G401 (cell line): ENCODE measurements at regions not wholly inside any gene's neighbourhood (a gene's known extent, or its start where the extent isn't known, plus 50 kb on each side); places are given as distances from the start of the nearest gene placed in this dataset.
"Not testable (repeated sequence)": the region's sequence is repeated elsewhere in the genome, so short reads cannot be mapped to it uniquely, and the experiment has no call there.

Source experiments
- DNase-seq: peaks from one replicate; pipeline ENCODE4 v3.0.0-alpha.2; 2015; ENCODE audit warnings: low spot score
- in situ Hi-C: cut with HindIII; loops from 2 replicates; pipeline ENCODE4 v1.10.0; 2016; ENCODE audit warnings: low sequenced_read_pairs, mixed read lengths

GRCh38 chr4:71081192-71081591 lies 87.7 kb downstream of the DCK start:
- DNase-seq: no peak
- in situ Hi-C loops: no loop called here

- in situ Hi-C loops: no loop called here
- peak; percentile 78 for DNase-seq
Observed at GRCh38 chr4:71093745-71094144, 100.3 kb downstream of the DCK start.

- in situ Hi-C loops: no loop called here
- peak; percentile 51 for DNase-seq
Observed at GRCh38 chr4:71094201-71094600, 100.8 kb downstream of the DCK start.

- DNase-seq: peak; percentile 83
- in situ Hi-C loops: no loop called here
Observed at GRCh38 chr4:71095141-71095540, 101.7 kb downstream of the DCK start.

GRCh38 chr4:71095545-71095944 lies 102.1 kb downstream of the DCK start:
- in situ Hi-C loops: no loop called here
- no peak for DNase-seq

GRCh38 chr4:71107726-71108125 lies 114.3 kb downstream of the DCK start:
- DNase-seq: no peak
- in situ Hi-C loops: no loop called here

GRCh38 chr4:71110499-71110898 lies 117.0 kb downstream of the DCK start:
- in situ Hi-C loops: no loop called here

GRCh38 chr4:71111133-71111532 lies 117.7 kb downstream of the DCK start:
- DNase-seq, in situ Hi-C loops: not testable (repeated sequence)

More at GRCh38 chr4:71110499-71110898, 117.0 kb downstream of the DCK start:
- no peak for DNase-seq

- in situ Hi-C loops: no loop called here
- no peak for DNase-seq
Observed at GRCh38 chr4:71113294-71113693, 119.8 kb downstream of the DCK start.

- no peak for DNase-seq
- in situ Hi-C loops: no loop called here
Observed at GRCh38 chr4:71120831-71121524, 127.5 kb downstream of the DCK start.

GRCh38 chr4:71123951-71124350 lies 130.5 kb downstream of the DCK start:
- no peak for DNase-seq
- in situ Hi-C loops: no loop called here

- in situ Hi-C loops: no loop called here
- DNase-seq: no peak
Observed at GRCh38 chr4:71125137-71125536, 131.7 kb downstream of the DCK start.

- in situ Hi-C loops: no loop called here
- no peak for DNase-seq
Observed at GRCh38 chr4:71126719-71127118, 133.3 kb downstream of the DCK start.

- in situ Hi-C loops: no loop called here
- DNase-seq: peak; percentile 57
Observed at GRCh38 chr4:71130827-71131603, 137.6 kb downstream of the DCK start.

GRCh38 chr4:71132486-71132885 lies 139.0 kb downstream of the DCK start:
- no peak for DNase-seq
- in situ Hi-C loops: no loop called here

GRCh38 chr4:71133491-71133890 lies 140.0 kb downstream of the DCK start:
- in situ Hi-C loops: no loop called here
- no peak for DNase-seq

GRCh38 chr4:71136071-71136470 lies 142.6 kb downstream of the DCK start:
- no peak for DNase-seq
- in situ Hi-C loops: no loop called here

GRCh38 chr4:71138007-71138615 lies 144.7 kb downstream of the DCK start:
- DNase-seq: no peak
- in situ Hi-C loops: no loop called here

GRCh38 chr4:71140563-71140962 lies 147.1 kb downstream of the DCK start:
- in situ Hi-C loops: no loop called here
- DNase-seq: no peak

- no peak for DNase-seq
- in situ Hi-C loops: no loop called here
Observed at GRCh38 chr4:71141125-71141524, 147.7 kb downstream of the DCK start.
